ENCODE measurements at regions not wholly inside any gene's neighbourhood (a gene's known extent, or its start where the extent isn't known, plus 50 kb on each side); places are given as distances from the start of the nearest gene placed in this dataset.

GRCh38 chr2:79253243-79253774, 93.8 kb upstream of the REG3A start:
- Histone ChIP-seq H3K4me1 (no peaks in the 10 kb centered on the region), H3K27me3 (no peaks in the 10 kb centered on the region), H3K9me3 (no peaks in the 10 kb centered on the region), H3K4me3 (no peak overlapping the region), H3K36me3 (no peaks in the 10 kb centered on the region), H3K27ac (no peak overlapping the region)
- no peak for TF ChIP-seq CTCF (IDR thresholded peaks at IDR 0.05)
- no peak for TF ChIP-seq EP300 (IDR thresholded peaks at IDR 0.05)
- TF ChIP-seq POLR2A (IDR thresholded peaks at IDR 0.05), result no peak
- 62 to 84% methylated on average over 2 of the region's 2 CpGs for WGBS, 2 donors
- no peak for DNase-seq (ENCODE audit: low spot score in 2 of 2)

- 77 to 78% methylated on average over 5 of the region's 5 CpGs for WGBS, 2 donors
- Histone ChIP-seq H3K4me3 (no peak overlapping the region), H3K4me1 (no peaks in the 10 kb centered on the region), H3K27ac (no peak overlapping the region), H3K9me3 (no peaks in the 10 kb centered on the region), H3K27me3 (no peaks in the 10 kb centered on the region), H3K36me3 (no peaks in the 10 kb centered on the region)
- no peak for DNase-seq (ENCODE audit: low spot score in 2 of 2)
- TF ChIP-seq EP300 (IDR thresholded peaks at IDR 0.05), result no peak
- no peak for TF ChIP-seq POLR2A (IDR thresholded peaks at IDR 0.05)
- TF ChIP-seq CTCF (IDR thresholded peaks at IDR 0.05), result no peak
Measured at GRCh38 chr2:79250656-79251055, 91.1 kb upstream of the REG3A start.

DNA sequence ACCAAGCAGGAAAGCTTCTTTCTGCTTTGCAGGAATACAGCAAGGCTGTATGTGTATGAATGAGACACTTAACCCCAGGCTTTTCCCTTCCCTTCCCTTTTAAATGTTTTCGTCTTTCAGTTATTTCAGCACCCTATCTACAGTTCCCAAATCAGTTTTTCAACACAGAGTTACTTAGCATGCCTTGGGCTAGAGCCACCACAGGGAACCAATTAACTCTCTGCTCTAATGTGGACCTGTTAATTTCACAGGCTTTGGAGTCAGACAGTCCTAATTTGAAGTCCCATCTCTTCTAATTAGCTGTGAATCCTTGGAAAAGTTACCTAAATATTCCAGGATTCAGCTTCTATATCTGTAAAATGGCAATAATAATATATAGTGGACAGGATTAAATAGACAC, 89.2 kb upstream of the REG3A start:
- no peak overlapping the region for H3K27ac ChIP-seq

GRCh38 chr2:79235135-79235534, 75.6 kb upstream of the REG3A start:
- WGBS, 2 donors, result 51 to 53% methylated on average over 2 of the region's 2 CpGs
- TF ChIP-seq POLR2A (IDR thresholded peaks at IDR 0.05) (no peak), EP300 (IDR thresholded peaks at IDR 0.05) (no peak), CTCF (IDR thresholded peaks at IDR 0.05) (no peak)
- no peak overlapping the region for H3K4me3 ChIP-seq
- H3K4me1 ChIP-seq, result no peaks in the 10 kb centered on the region
- H3K27me3 ChIP-seq, result no peaks in the 10 kb centered on the region
- H3K27ac ChIP-seq, result no peak overlapping the region
- H3K9me3 ChIP-seq, result no peaks in the 10 kb centered on the region
- no peak for DNase-seq (ENCODE audit: low spot score in 2 of 2)
- no peaks in the 10 kb centered on the region for H3K36me3 ChIP-seq

More for the DNA sequence above, 89.2 kb upstream of the REG3A start:
- no peaks in the 10 kb centered on the region for H3K27me3 ChIP-seq
- 64 to 78% methylated on average over 1 of the region's 1 CpG for WGBS, 2 donors
- no peaks in the 10 kb centered on the region for H3K9me3 ChIP-seq
- TF ChIP-seq EP300 (IDR thresholded peaks at IDR 0.05) (no peak), POLR2A (IDR thresholded peaks at IDR 0.05) (no peak), CTCF (IDR thresholded peaks at IDR 0.05) (no peak)
- H3K4me1 ChIP-seq, result no peaks in the 10 kb centered on the region
- no peaks in the 10 kb centered on the region for H3K36me3 ChIP-seq
- no peak overlapping the region for H3K4me3 ChIP-seq
- DNase-seq (ENCODE audit: low spot score in 2 of 2), result no peak

DNA sequence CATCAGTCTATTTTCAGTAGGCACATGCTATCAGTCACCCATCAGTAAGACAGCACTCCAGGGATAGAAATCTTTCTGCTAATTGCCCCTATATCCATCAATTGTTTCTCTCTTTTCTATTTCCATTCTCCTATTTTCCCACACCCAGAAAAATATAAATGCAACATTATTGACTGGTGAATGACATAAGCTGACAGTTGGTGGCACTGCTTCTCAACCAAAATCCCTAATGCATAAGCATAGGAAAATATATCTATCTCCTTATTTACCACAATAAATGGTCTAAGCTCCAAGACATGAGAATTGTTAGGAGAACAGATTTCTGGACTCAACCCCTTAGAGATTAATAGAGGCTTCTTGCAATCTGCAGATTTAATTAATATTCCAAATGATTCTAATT, 64.0 kb upstream of the REG3A start:
- Histone ChIP-seq H3K4me1 (peaks cover 0 to 6% (median 0%) of the 10 kb centered on the region in 4 donors), H3K9me3 (no peaks in the 10 kb centered on the region), H3K4me3 (no peak overlapping the region), H3K36me3 (no peaks in the 10 kb centered on the region), H3K27ac (no peak overlapping the region), H3K27me3 (no peaks in the 10 kb centered on the region)
- TF ChIP-seq EP300 (IDR thresholded peaks at IDR 0.05), result no peak
- TF ChIP-seq POLR2A (IDR thresholded peaks at IDR 0.05), result no peak
- TF ChIP-seq CTCF (IDR thresholded peaks at IDR 0.05), result no peak
- DNase-seq (ENCODE audit: low spot score in 2 of 2), result no peak

All from tibial nerve (tissue), 4 donors.